H9 (cell line): ENCODE measurements at regions not wholly inside any gene's neighbourhood (a gene's known extent, or its start where the extent isn't known, plus 50 kb on each side); places are given as distances from the start of the nearest gene placed in this dataset.

ENCODE experiments used
- DNase-seq: peaks from one replicate; pipeline ENCODE4 v3.0.0-alpha.2; 2017
- H2AFZ ChIP-seq: one replicate; pipeline ENCODE4 v1.6.1; 2013; ENCODE audit warnings: mild to moderate bottlenecking, low read length, control low read depth, moderate library complexity
- H2AK5ac ChIP-seq: 2 replicates; pipeline ENCODE4 v1.6.1; 2013; ENCODE audit warnings: low read length, control low read depth, mixed read lengths; ENCODE audit not compliant: insufficient read length
- H2BK120ac ChIP-seq: one replicate; pipeline ENCODE4 v1.6.1; 2013; ENCODE audit warnings: low read depth, mild to moderate bottlenecking, low read length, control low read depth, inconsistent platforms; ENCODE audit not compliant: poor library complexity, severe bottlenecking
- H2BK12ac ChIP-seq: 2 replicates; pipeline ENCODE4 v1.6.1; 2013; ENCODE audit warnings: low read length, control low read depth, mixed read lengths, low read depth; ENCODE audit not compliant: insufficient read length
- H2BK15ac ChIP-seq: 2 replicates; pipeline ENCODE4 v1.6.1; 2013; ENCODE audit warnings: low read depth, low read length, control low read depth
- H2BK20ac ChIP-seq: one replicate; pipeline ENCODE4 v1.6.1; 2013; ENCODE audit warnings: low read depth, mild to moderate bottlenecking, low read length, control low read depth, inconsistent platforms; ENCODE audit not compliant: poor library complexity, severe bottlenecking
- H2BK5ac ChIP-seq: 2 replicates; pipeline ENCODE4 v1.6.1; 2013; ENCODE audit warnings: low read length, control low read depth, mixed read lengths; ENCODE audit not compliant: insufficient read length
- H3K14ac ChIP-seq: 2 replicates; pipeline ENCODE4 v1.6.1; 2013; ENCODE audit warnings: low read length, control low read depth; ENCODE audit not compliant: insufficient read depth
- H3K18ac ChIP-seq: 2 replicates; pipeline ENCODE4 v1.6.1; 2013; ENCODE audit warnings: low read depth, mild to moderate bottlenecking, mixed read lengths, low read length, control low read depth; ENCODE audit not compliant: insufficient read length
- H3K23ac ChIP-seq: 2 replicates; pipeline ENCODE4 v1.6.1; 2013; ENCODE audit warnings: low read length, control low read depth, mixed read lengths, low read depth; ENCODE audit not compliant: insufficient read length
- H3K23me2 ChIP-seq: 2 replicates; pipeline ENCODE4 v1.6.1; 2013; ENCODE audit warnings: low read depth, mild to moderate bottlenecking, mixed read lengths, low read length, control low read depth; ENCODE audit not compliant: insufficient read length, poor library complexity, severe bottlenecking
- H3K27ac ChIP-seq: 2 replicates; pipeline ENCODE4 v1.5.1; 2013; ENCODE audit warnings: low read length, control low read depth, mixed read lengths, low read depth; ENCODE audit not compliant: insufficient read length
- H3K27me3 ChIP-seq: 2 replicates; pipeline ENCODE4 v1.6.1; 2013; ENCODE audit warnings: low read length, control low read depth, inconsistent platforms; ENCODE audit not compliant: insufficient read depth
- H3K4ac ChIP-seq: 2 replicates; pipeline ENCODE4 v1.6.1; 2013; ENCODE audit warnings: low read depth, mild to moderate bottlenecking, control low read depth, inconsistent platforms, low read length, moderate library complexity
- H3K4me1 ChIP-seq: 2 replicates; pipeline ENCODE4 v1.6.1; 2013; ENCODE audit warnings: low read length, control low read depth, inconsistent platforms; ENCODE audit not compliant: insufficient read depth
- H3K4me2 ChIP-seq: 2 replicates; pipeline ENCODE4 v1.6.1; 2013; ENCODE audit warnings: low read length, control low read depth, mixed read lengths; ENCODE audit not compliant: insufficient read length, insufficient read depth
- H3K56ac ChIP-seq: 2 replicates; pipeline ENCODE4 v1.6.1; 2013; ENCODE audit warnings: low read depth, mild to moderate bottlenecking, mixed read lengths, low read length, control low read depth; ENCODE audit not compliant: insufficient read length
- H3K79me1 ChIP-seq: 2 replicates; pipeline ENCODE4 v1.6.1; 2013; ENCODE audit warnings: low read depth, mild to moderate bottlenecking, moderate library complexity, low read length, control low read depth, inconsistent platforms; ENCODE audit not compliant: insufficient read depth, poor library complexity, severe bottlenecking
- H3K79me2 ChIP-seq: 2 replicates; pipeline ENCODE4 v1.6.1; 2013; ENCODE audit warnings: low read length, control low read depth, inconsistent platforms; ENCODE audit not compliant: insufficient read depth
- H3K9ac ChIP-seq: 2 replicates; pipeline ENCODE4 v1.6.1; 2013; ENCODE audit warnings: low read length, control low read depth, mixed read lengths; ENCODE audit not compliant: insufficient read length; ENCODE audit errors: extremely low read depth
- H3K9me3 ChIP-seq: one replicate; pipeline ENCODE4 v1.6.1; 2013; ENCODE audit warnings: low read depth, low read length, inconsistent platforms; ENCODE audit not compliant: control insufficient read depth
- H3T11ph ChIP-seq: one replicate; pipeline ENCODE4 v1.6.1; 2013; ENCODE audit warnings: mild to moderate bottlenecking, low read length, control low read depth, inconsistent platforms
- H4K20me1 ChIP-seq: one replicate; pipeline ENCODE4 v1.6.1; 2013; ENCODE audit not compliant: control insufficient read depth, insufficient read length, insufficient read depth
- H4K5ac ChIP-seq: 2 replicates; pipeline ENCODE4 v1.6.1; 2013; ENCODE audit warnings: low read depth, mild to moderate bottlenecking, mixed read lengths, low read length, control low read depth; ENCODE audit not compliant: insufficient read length
- H4K8ac ChIP-seq: replicated peaks from 2 replicates; pipeline ENCODE4 v1.6.1; 2013; ENCODE audit warnings: low read length, control low read depth, mixed read lengths, low read depth; ENCODE audit not compliant: insufficient read length
- H4K91ac ChIP-seq: 2 replicates; pipeline ENCODE4 v1.6.1; 2013; ENCODE audit warnings: low read depth, mild to moderate bottlenecking, moderate library complexity, mixed read lengths, low read length, control low read depth; ENCODE audit not compliant: insufficient read length
- H3K27ac Mint-ChIP-seq, 3 experiments: 2 replicates in 2 of 3; 3 replicates in 1 of 3; pipeline ENCODE4 v1.8.0; 2020 to 2021; ENCODE audit warnings: mixed read lengths in 3 of 3, mild to moderate bottlenecking in 1 of 3, moderate library complexity in 1 of 3
- H3K27me3 Mint-ChIP-seq: 2 replicates; pipeline ENCODE4 v1.8.0; 2021; ENCODE audit warnings: low read depth, mild to moderate bottlenecking, moderate library complexity, mixed read lengths
- H3K36me3 Mint-ChIP-seq, 3 experiments: 2 replicates in 2 of 3; 3 replicates in 1 of 3; pipeline ENCODE4 v1.8.0; 2020 to 2021; ENCODE audit warnings: low read depth in 3 of 3, mixed read lengths in 3 of 3; ENCODE audit not compliant: insufficient read depth in 1 of 3
- H3K4me1 Mint-ChIP-seq, 2 experiments: 2 replicates each; pipeline ENCODE4 v1.8.0; 2020; ENCODE audit warnings: mixed read lengths in 2 of 2
- H3K4me3 Mint-ChIP-seq, 2 experiments: 2 replicates in 1 of 2; 3 replicates in 1 of 2; pipeline ENCODE4 v1.8.0; 2020 to 2021; ENCODE audit warnings: mild to moderate bottlenecking in 2 of 2, mixed read lengths in 2 of 2, moderate library complexity in 1 of 2
- H3K9me3 Mint-ChIP-seq, 2 experiments: 2 replicates in 1 of 2; 3 replicates in 1 of 2; pipeline ENCODE4 v1.8.0; 2020; ENCODE audit warnings: mild to moderate bottlenecking in 2 of 2, mixed read lengths in 2 of 2, moderate library complexity in 1 of 2
- TF ChIP-seq, protein P1 (sequence below): fragments of 200-600 bp; sonication (generic); conservative IDR thresholded peaks from 3 replicates; pipeline ENCODE4 v1.8.0; 2021; ENCODE audit warnings: antibody characterized with exemption, mild to moderate bottlenecking

DNA sequence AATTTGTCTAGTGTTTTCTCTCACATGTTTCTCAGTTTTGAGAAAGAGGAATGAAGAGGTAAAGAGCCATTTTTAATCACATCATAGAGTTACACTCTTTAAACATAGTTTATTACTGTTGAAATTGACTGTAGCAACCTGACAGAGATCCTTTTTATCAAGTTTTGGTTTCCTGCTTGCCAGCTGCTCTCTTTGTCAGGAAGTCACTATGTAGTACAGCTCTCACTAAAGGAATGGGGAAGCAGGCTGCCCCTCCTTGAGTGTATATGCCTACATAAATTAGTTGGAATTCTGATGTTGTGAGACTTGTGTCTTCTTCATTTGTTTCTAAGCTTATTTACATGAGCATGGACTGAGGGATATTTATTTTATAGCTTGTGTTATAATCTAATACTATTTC, 1274.0 kb upstream of the CELF2 start:
- no peaks in the 10 kb centered on the region for H3K27me3 Mint-ChIP-seq
- H2AFZ ChIP-seq: no peak overlapping the region
- H4K91ac ChIP-seq: no peak overlapping the region
- H2BK120ac ChIP-seq: no peak overlapping the region
- TF ChIP-seq, protein P1, sequence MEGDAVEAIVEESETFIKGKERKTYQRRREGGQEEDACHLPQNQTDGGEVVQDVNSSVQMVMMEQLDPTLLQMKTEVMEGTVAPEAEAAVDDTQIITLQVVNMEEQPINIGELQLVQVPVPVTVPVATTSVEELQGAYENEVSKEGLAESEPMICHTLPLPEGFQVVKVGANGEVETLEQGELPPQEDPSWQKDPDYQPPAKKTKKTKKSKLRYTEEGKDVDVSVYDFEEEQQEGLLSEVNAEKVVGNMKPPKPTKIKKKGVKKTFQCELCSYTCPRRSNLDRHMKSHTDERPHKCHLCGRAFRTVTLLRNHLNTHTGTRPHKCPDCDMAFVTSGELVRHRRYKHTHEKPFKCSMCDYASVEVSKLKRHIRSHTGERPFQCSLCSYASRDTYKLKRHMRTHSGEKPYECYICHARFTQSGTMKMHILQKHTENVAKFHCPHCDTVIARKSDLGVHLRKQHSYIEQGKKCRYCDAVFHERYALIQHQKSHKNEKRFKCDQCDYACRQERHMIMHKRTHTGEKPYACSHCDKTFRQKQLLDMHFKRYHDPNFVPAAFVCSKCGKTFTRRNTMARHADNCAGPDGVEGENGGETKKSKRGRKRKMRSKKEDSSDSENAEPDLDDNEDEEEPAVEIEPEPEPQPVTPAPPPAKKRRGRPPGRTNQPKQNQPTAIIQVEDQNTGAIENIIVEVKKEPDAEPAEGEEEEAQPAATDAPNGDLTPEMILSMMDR: no peak
- H3K4me2 ChIP-seq: no peak overlapping the region
- no peak overlapping the region for H3K56ac ChIP-seq
- no peak overlapping the region for H2BK20ac ChIP-seq
- H4K8ac ChIP-seq: no peak overlapping the region
- H3K23ac ChIP-seq: no peak overlapping the region
- H3K18ac ChIP-seq: no peak overlapping the region
- no peaks in the 10 kb centered on the region for H3K4me1 ChIP-seq
- H2BK15ac ChIP-seq: no peak overlapping the region
- no peaks in the 10 kb centered on the region for H3K9me3 ChIP-seq
- no peaks in the 10 kb centered on the region for H3K79me1 ChIP-seq
- H2BK5ac ChIP-seq: no peak overlapping the region
- H4K5ac ChIP-seq: no peak overlapping the region
- H3K27ac Mint-ChIP-seq: no peak overlapping the region
- no peak overlapping the region for H3K4me3 Mint-ChIP-seq
- H3K27me3 ChIP-seq: no peaks in the 10 kb centered on the region
- no peak overlapping the region for H3T11ph ChIP-seq
- no peak overlapping the region for H3K9ac ChIP-seq
- no peaks in the 10 kb centered on the region for H4K20me1 ChIP-seq
- H3K27ac ChIP-seq: no peak overlapping the region
- no peak overlapping the region for H3K4ac ChIP-seq
- no peak overlapping the region for H2BK12ac ChIP-seq
- H3K23me2 ChIP-seq: no peaks in the 10 kb centered on the region
- H3K14ac ChIP-seq: no peak overlapping the region
- no peaks in the 10 kb centered on the region for H3K79me2 ChIP-seq
- H3K9me3 Mint-ChIP-seq: peaks cover 3 to 7% of the 10 kb centered on the region in 2 experiments; a peak in 3 of 5 replicates
- no peaks in the 10 kb centered on the region for H3K4me1 Mint-ChIP-seq
- DNase-seq: no peak
- H2AK5ac ChIP-seq: no peak overlapping the region
- H3K36me3 Mint-ChIP-seq: peaks cover 3 to 9% (median 3%) of the 10 kb centered on the region in 3 experiments; a peak in 5 of 7 replicates
